DND-41 (cell line): ENCODE measurements at regions not wholly inside any gene's neighbourhood (a gene's known extent, or its start where the extent isn't known, plus 50 kb on each side); places are given as distances from the start of the nearest gene placed in this dataset.

Experiments used
- ATAC-seq: fragments of 200-7000 bp; cut with Tn5 transposase; 3 replicates; pipeline ENCODE4 v1.9.1; 2021; ENCODE audit warnings: low read depth; ENCODE audit not compliant: insufficient read depth
- DNase-seq: peaks from one replicate; pipeline ENCODE4 v3.0.0-alpha.2; 2020
- H2AFZ ChIP-seq: 2 replicates; pipeline ENCODE4 v1.6.0; 2012; ENCODE audit warnings: low read depth, low read length
- H3K27ac ChIP-seq: 2 replicates; pipeline ENCODE4 v1.5.1; 2012; ENCODE audit warnings: low read length, inconsistent platforms
- H3K27me3 ChIP-seq: fragments of 200-600 bp; sonication (generic); 2 replicates; pipeline ENCODE4 v1.6.0; 2012; ENCODE audit warnings: low read length, mild to moderate bottlenecking, inconsistent platforms; ENCODE audit not compliant: insufficient read depth, poor library complexity
- H3K36me3 ChIP-seq: 2 replicates; pipeline ENCODE4 v1.5.1; 2012; ENCODE audit warnings: low read length, inconsistent platforms; ENCODE audit not compliant: insufficient read depth
- H3K4me1 ChIP-seq: 2 replicates; pipeline ENCODE4 v1.5.1; 2012; ENCODE audit warnings: mild to moderate bottlenecking, low read length; ENCODE audit not compliant: insufficient read depth
- H3K4me2 ChIP-seq: 2 replicates; pipeline ENCODE4 v1.6.0; 2012; ENCODE audit warnings: mild to moderate bottlenecking, moderate library complexity, low read length, inconsistent platforms; ENCODE audit not compliant: insufficient read depth
- H3K4me3 ChIP-seq, 2 experiments: fragments of 200-600 bp in 1 of 2; shearing (Covaris generic) in 1 of 2; 2 replicates each; pipeline ENCODE4 v1.5.1; 2012 to 2016; ENCODE audit warnings: inconsistent platforms in 2 of 2, low read length in 2 of 2, mild to moderate bottlenecking in 2 of 2, low read depth in 1 of 2, moderate library complexity in 1 of 2
- H3K79me2 ChIP-seq: 2 replicates; pipeline ENCODE4 v1.6.0; 2012; ENCODE audit warnings: low read length, inconsistent platforms; ENCODE audit not compliant: insufficient read depth
- H3K9ac ChIP-seq: 2 replicates; pipeline ENCODE4 v1.6.0; 2012; ENCODE audit warnings: low read depth, mild to moderate bottlenecking, inconsistent platforms, low read length, moderate library complexity
- H3K9me3 ChIP-seq: 2 replicates; pipeline ENCODE4 v1.5.1; 2012; ENCODE audit warnings: low read length, moderate library complexity, mild to moderate bottlenecking, inconsistent platforms; ENCODE audit not compliant: insufficient read depth, severe bottlenecking
- H4K20me1 ChIP-seq: 2 replicates; pipeline ENCODE4 v1.6.0; 2012; ENCODE audit warnings: low read length; ENCODE audit not compliant: insufficient read depth
- EZH2 ChIP-seq: IDR thresholded peaks from 3 replicates; pipeline ENCODE4 v1.6.1; 2012; ENCODE audit warnings: borderline replicate concordance, low read depth, mild to moderate bottlenecking, moderate library complexity, low read length, inconsistent platforms; ENCODE audit not compliant: severe bottlenecking
- TF ChIP-seq, protein P1 (sequence below): IDR thresholded peaks from 2 replicates; pipeline ENCODE4 v1.5.1; 2012; ENCODE audit warnings: borderline replicate concordance, low read length, moderate library complexity, mild to moderate bottlenecking; ENCODE audit not compliant: poor library complexity, severe bottlenecking; ENCODE audit errors: extremely low read depth

GRCh38 chr6:113380591-113380990 is 476.6 kb upstream of the MARCKS start:
- TF ChIP-seq, protein P1, sequence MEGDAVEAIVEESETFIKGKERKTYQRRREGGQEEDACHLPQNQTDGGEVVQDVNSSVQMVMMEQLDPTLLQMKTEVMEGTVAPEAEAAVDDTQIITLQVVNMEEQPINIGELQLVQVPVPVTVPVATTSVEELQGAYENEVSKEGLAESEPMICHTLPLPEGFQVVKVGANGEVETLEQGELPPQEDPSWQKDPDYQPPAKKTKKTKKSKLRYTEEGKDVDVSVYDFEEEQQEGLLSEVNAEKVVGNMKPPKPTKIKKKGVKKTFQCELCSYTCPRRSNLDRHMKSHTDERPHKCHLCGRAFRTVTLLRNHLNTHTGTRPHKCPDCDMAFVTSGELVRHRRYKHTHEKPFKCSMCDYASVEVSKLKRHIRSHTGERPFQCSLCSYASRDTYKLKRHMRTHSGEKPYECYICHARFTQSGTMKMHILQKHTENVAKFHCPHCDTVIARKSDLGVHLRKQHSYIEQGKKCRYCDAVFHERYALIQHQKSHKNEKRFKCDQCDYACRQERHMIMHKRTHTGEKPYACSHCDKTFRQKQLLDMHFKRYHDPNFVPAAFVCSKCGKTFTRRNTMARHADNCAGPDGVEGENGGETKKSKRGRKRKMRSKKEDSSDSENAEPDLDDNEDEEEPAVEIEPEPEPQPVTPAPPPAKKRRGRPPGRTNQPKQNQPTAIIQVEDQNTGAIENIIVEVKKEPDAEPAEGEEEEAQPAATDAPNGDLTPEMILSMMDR = no peak
- TF ChIP-seq EZH2 = no peak
- H3K4me3 ChIP-seq = no peak overlapping the region
- no peaks in the 10 kb centered on the region for H3K36me3 ChIP-seq
- no peaks in the 10 kb centered on the region for H3K9me3 ChIP-seq
- DNase-seq = no peak
- H4K20me1 ChIP-seq = no peaks in the 10 kb centered on the region
- H3K27me3 ChIP-seq = no peaks in the 10 kb centered on the region
- no peaks in the 10 kb centered on the region for H3K79me2 ChIP-seq
- H2AFZ ChIP-seq = no peak overlapping the region
- no peak for ATAC-seq
- H3K4me1 ChIP-seq = no peaks in the 10 kb centered on the region
- no peak overlapping the region for H3K27ac ChIP-seq
- H3K4me2 ChIP-seq = no peak overlapping the region
- no peak overlapping the region for H3K9ac ChIP-seq

DNA sequence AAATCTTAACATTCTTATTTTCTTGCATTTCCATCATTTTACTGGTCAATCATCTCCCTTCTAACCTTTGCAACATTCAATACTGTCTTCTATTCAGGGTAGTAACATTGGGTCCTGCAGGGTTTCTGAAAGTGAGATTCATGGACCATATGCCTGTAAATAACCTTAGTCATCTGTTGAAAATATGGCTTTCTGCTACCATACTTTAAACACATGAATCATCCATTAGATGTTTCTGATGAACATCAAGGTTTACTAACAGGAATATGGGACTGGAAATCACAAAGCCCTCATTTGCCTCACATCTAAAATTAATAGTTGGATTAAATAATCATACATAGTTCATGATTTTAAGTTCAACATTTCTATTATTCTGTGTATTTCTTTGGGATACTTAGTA is 475.9 kb upstream of the MARCKS start:
- ATAC-seq (no peak), DNase-seq (no peak)
- Histone ChIP-seq H3K36me3 (no peaks in the 10 kb centered on the region), H3K4me3 (no peak overlapping the region), H3K9me3 (no peaks in the 10 kb centered on the region), H3K9ac (no peak overlapping the region), H3K27me3 (no peaks in the 10 kb centered on the region), H4K20me1 (no peaks in the 10 kb centered on the region), H3K4me2 (no peak overlapping the region), H3K4me1 (no peaks in the 10 kb centered on the region), H3K79me2 (no peaks in the 10 kb centered on the region), H3K27ac (no peak overlapping the region), H2AFZ (no peak overlapping the region)
- TF ChIP-seq EZH2 = no peak
- TF ChIP-seq, protein P1 = no peak

DNA sequence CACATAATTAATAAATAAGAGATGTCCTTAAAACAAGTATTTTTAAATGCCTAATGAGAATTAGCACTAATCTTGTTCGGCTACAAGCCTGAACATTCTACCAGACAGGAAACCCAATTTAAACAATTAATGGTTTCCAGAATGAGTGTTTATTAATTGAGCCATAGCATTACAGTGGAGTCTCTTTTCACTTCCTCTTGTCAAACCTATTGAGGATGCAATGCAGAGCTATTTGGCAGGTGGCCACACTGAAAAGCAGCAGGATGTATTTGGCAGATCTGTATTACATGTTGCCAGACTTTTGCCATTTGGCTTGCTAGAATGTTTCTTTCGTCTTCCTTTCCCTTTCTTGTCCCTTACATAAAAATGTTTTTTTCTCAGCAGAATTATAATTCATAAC is 475.2 kb upstream of the MARCKS start:
- DNase-seq = no peak
- H3K27ac ChIP-seq = no peak overlapping the region
- no peaks in the 10 kb centered on the region for H3K79me2 ChIP-seq
- ATAC-seq = no peak
- no peak overlapping the region for H3K4me3 ChIP-seq
- no peak overlapping the region for H3K4me2 ChIP-seq
- H3K9me3 ChIP-seq = no peaks in the 10 kb centered on the region
- H4K20me1 ChIP-seq = no peaks in the 10 kb centered on the region
- no peaks in the 10 kb centered on the region for H3K36me3 ChIP-seq
- H3K27me3 ChIP-seq = no peaks in the 10 kb centered on the region
- no peak overlapping the region for H3K9ac ChIP-seq
- no peaks in the 10 kb centered on the region for H3K4me1 ChIP-seq
- no peak overlapping the region for H2AFZ ChIP-seq
- no peak for TF ChIP-seq EZH2
- TF ChIP-seq, protein P1 = no peak

GRCh38 chr6:113383701-113384100 is 473.4 kb upstream of the MARCKS start:
- no peak for ATAC-seq
- H3K27ac ChIP-seq = no peak overlapping the region
- no peaks in the 10 kb centered on the region for H3K4me1 ChIP-seq
- no peaks in the 10 kb centered on the region for H4K20me1 ChIP-seq
- no peaks in the 10 kb centered on the region for H3K27me3 ChIP-seq
- no peak overlapping the region for H2AFZ ChIP-seq
- no peak for DNase-seq
- H3K36me3 ChIP-seq = no peaks in the 10 kb centered on the region
- no peak overlapping the region for H3K4me3 ChIP-seq
- H3K9ac ChIP-seq = no peak overlapping the region
- TF ChIP-seq, protein P1 = no peak
- no peak for TF ChIP-seq EZH2
- no peak overlapping the region for H3K4me2 ChIP-seq
- H3K79me2 ChIP-seq = no peaks in the 10 kb centered on the region
- H3K9me3 ChIP-seq = no peaks in the 10 kb centered on the region
